H1 (cell line): ENCODE measurements at regions not wholly inside any gene's neighbourhood (a gene's known extent, or its start where the extent isn't known, plus 50 kb on each side); places are given as distances from the start of the nearest gene placed in this dataset.

Experiments used
- CTCF ChIA-PET: fragments of 300-600 bp; sonication (Branson Sonifier 250); formaldehyde crosslinking; loops from one replicate; lab custom pipeline; 2021; ENCODE audit not compliant: partially characterized antibody; lab: Charles Lee
- POLR2A ChIA-PET: fragments of 300-600 bp; sonication (Branson Sonifier 250); formaldehyde crosslinking; loops from one replicate; lab custom pipeline; 2021; ENCODE audit warnings: inconsistent platforms; ENCODE audit not compliant: partially characterized antibody; lab: Charles Lee
- DNase-seq, 2 experiments: peaks; one replicate each; pipeline versions ENCODE4 v3.0.0 to v3.0.0-alpha.2; 2010 to 2022; ENCODE audit warnings: low spot score in 2 of 2, low read depth in 1 of 2, mixed read lengths in 1 of 2
- FAIRE-seq: peaks from 2 replicates; lab custom pipeline; 2011; peaks lifted over from hg19 to GRCh38; lab: Jason Lieb, UNC
- H2AFZ ChIP-seq: 2 replicates; pipeline ENCODE4 v1.8.1; 2012; ENCODE audit warnings: low read length, inconsistent platforms
- H2AK5ac ChIP-seq: 2 replicates; pipeline ENCODE4 v1.6.1; 2013; ENCODE audit warnings: low read depth, low read length
- H2BK120ac ChIP-seq: replicated peaks from 2 replicates; pipeline ENCODE3; 2013; ENCODE audit warnings: low read depth, low read length, inconsistent platforms
- H2BK12ac ChIP-seq: 2 replicates; pipeline ENCODE4 v1.6.1; 2013; ENCODE audit warnings: low read depth, low read length
- H2BK15ac ChIP-seq: 2 replicates; pipeline ENCODE4 v1.6.1; 2013; ENCODE audit warnings: low read length
- H2BK20ac ChIP-seq: 2 replicates; pipeline ENCODE4 v1.6.1; 2013; ENCODE audit warnings: low read length
- H2BK5ac ChIP-seq: 2 replicates; pipeline ENCODE4 v1.6.1; 2013; ENCODE audit warnings: low read depth, low read length
- H3K14ac ChIP-seq: 2 replicates; pipeline ENCODE4 v1.6.1; 2013; ENCODE audit warnings: inconsistent platforms; ENCODE audit not compliant: insufficient read length
- H3K18ac ChIP-seq: 2 replicates; pipeline ENCODE4 v1.6.1; 2013; ENCODE audit warnings: low read length; ENCODE audit errors: extremely low read depth
- H3K23ac ChIP-seq: 2 replicates; pipeline ENCODE4 v1.6.1; 2013; ENCODE audit warnings: inconsistent platforms; ENCODE audit not compliant: insufficient read length
- H3K23me2 ChIP-seq: 2 replicates; pipeline ENCODE4 v1.6.1; 2013; ENCODE audit warnings: low read depth, low read length
- H3K27ac ChIP-seq: 2 replicates; pipeline ENCODE4 v1.6.1; 2011; ENCODE audit warnings: low read depth, low read length, inconsistent platforms
- H3K27me3 ChIP-seq, 4 experiments: replicated peaks in 1 of 4; 1 replicate in 1 of 4; 2 replicates in 3 of 4; pipeline versions ENCODE4 v1.6.1 to v1.8.1; 2011 to 2013; ENCODE audit warnings: low read length in 3 of 4, mild to moderate bottlenecking in 3 of 4, inconsistent platforms in 2 of 4, mixed read lengths in 2 of 4, moderate library complexity in 1 of 4; ENCODE audit not compliant: control insufficient read depth in 3 of 4, insufficient read depth in 3 of 4; ENCODE audit errors: extremely low read depth in 1 of 4
- H3K36me3 ChIP-seq, 4 experiments: 2 replicates each; pipeline versions ENCODE4 v1.6.1 to v1.8.1; 2011 to 2013; ENCODE audit warnings: mild to moderate bottlenecking in 4 of 4, low read length in 3 of 4, moderate library complexity in 2 of 4, control low read depth in 1 of 4, inconsistent platforms in 1 of 4; ENCODE audit not compliant: insufficient read depth in 4 of 4, control insufficient read depth in 2 of 4
- H3K4ac ChIP-seq: replicated peaks from 2 replicates; pipeline ENCODE3; 2013; ENCODE audit warnings: low read length, low read depth, mixed read lengths, inconsistent platforms; ENCODE audit not compliant: insufficient read length
- H3K4me1 ChIP-seq, 4 experiments: replicated peaks in 1 of 4; 1 replicate in 1 of 4; 2 replicates in 3 of 4; pipeline versions ENCODE4 v1.6.1 to v1.8.1; 2011 to 2013; ENCODE audit warnings: low read length in 3 of 4, inconsistent platforms in 2 of 4, mixed read lengths in 1 of 4; ENCODE audit not compliant: insufficient read depth in 4 of 4, control insufficient read depth in 3 of 4
- H3K4me2 ChIP-seq, 2 experiments: 2 replicates each; pipeline versions ENCODE4 v1.6.1 to v1.8.1; 2011 to 2013; ENCODE audit warnings: low read depth in 2 of 2, low read length in 2 of 2, control low read depth in 1 of 2, inconsistent platforms in 1 of 2, mild to moderate bottlenecking in 1 of 2; ENCODE audit not compliant: insufficient read depth in 1 of 2
- H3K4me3 ChIP-seq, 4 experiments: fragments of 200-600, 300-600 bp in 1 of 4; sonication (generic), shearing (Covaris generic), sonication (Bioruptor Twin) in 1 of 4; 2 replicates each; pipeline versions ENCODE4 v1.5.1 to v1.8.1; 2011 to 2016; ENCODE audit warnings: low read length in 4 of 4, low read depth in 3 of 4, control low read depth in 2 of 4, inconsistent platforms in 2 of 4, mild to moderate bottlenecking in 2 of 4, mixed read lengths in 1 of 4, moderate library complexity in 1 of 4; ENCODE audit not compliant: insufficient read depth in 2 of 4; ENCODE audit errors: extremely low read depth in 1 of 4
- H3K56ac ChIP-seq: replicated peaks from 2 replicates; pipeline ENCODE3; 2013; ENCODE audit warnings: low read depth, mild to moderate bottlenecking, mixed read lengths, low read length, inconsistent platforms; ENCODE audit not compliant: insufficient read length
- H3K79me1 ChIP-seq: 2 replicates; pipeline ENCODE4 v1.6.1; 2013; ENCODE audit warnings: low read depth, low read length, control low read depth
- H3K79me2 ChIP-seq, 2 experiments: 2 replicates each; pipeline versions ENCODE4 v1.6.1 to v1.8.1; 2012 to 2013; ENCODE audit warnings: low read length in 2 of 2, mild to moderate bottlenecking in 2 of 2, inconsistent platforms in 1 of 2; ENCODE audit not compliant: insufficient read depth in 2 of 2, control insufficient read depth in 1 of 2
- H3K9ac ChIP-seq, 4 experiments: replicated peaks in 1 of 4; 1 replicate in 1 of 4; 2 replicates in 3 of 4; pipeline versions ENCODE4 v1.6.1 to v1.8.1; 2011 to 2013; ENCODE audit warnings: low read depth in 3 of 4, low read length in 3 of 4, control low read depth in 2 of 4, mild to moderate bottlenecking in 2 of 4, moderate library complexity in 2 of 4, inconsistent platforms in 1 of 4; ENCODE audit errors: extremely low read depth in 1 of 4
- H3K9me3 ChIP-seq, 2 experiments: 2 replicates each; pipeline versions ENCODE4 v1.6.1 to v1.8.1; 2012 to 2013; ENCODE audit warnings: mild to moderate bottlenecking in 2 of 2, moderate library complexity in 2 of 2, control low read depth in 1 of 2, inconsistent platforms in 1 of 2, low read depth in 1 of 2, low read length in 1 of 2, mixed read lengths in 1 of 2; ENCODE audit not compliant: insufficient read depth in 2 of 2
- H4K20me1 ChIP-seq, 2 experiments: replicated peaks in 1 of 2; 2 replicates each; pipeline versions ENCODE3 to v1.8.1; 2011 to 2013; ENCODE audit warnings: inconsistent platforms in 2 of 2, low read length in 2 of 2, mild to moderate bottlenecking in 1 of 2; ENCODE audit not compliant: insufficient read depth in 2 of 2, control insufficient read depth in 1 of 2
- H4K5ac ChIP-seq: 2 replicates; pipeline ENCODE4 v1.6.1; 2013; ENCODE audit warnings: low read length, low read depth, mixed read lengths, inconsistent platforms; ENCODE audit not compliant: insufficient read length
- H4K8ac ChIP-seq: 2 replicates; pipeline ENCODE4 v1.8.0; 2013; ENCODE audit warnings: mild to moderate bottlenecking, moderate library complexity, low read length, inconsistent platforms; ENCODE audit not compliant: insufficient read depth; ENCODE audit errors: extremely low read depth
- H4K91ac ChIP-seq: replicated peaks from 2 replicates; pipeline ENCODE3; 2013; ENCODE audit warnings: low read length, mixed read lengths, inconsistent platforms; ENCODE audit not compliant: insufficient read length
- CHD1 ChIP-seq: IDR thresholded peaks from 2 replicates; pipeline ENCODE4 v1.6.1; 2012; ENCODE audit warnings: low read depth, low read length, improper control_type of control experiment
- E2F6 ChIP-seq: IDR thresholded peaks from 2 replicates; pipeline ENCODE4 v1.6.1; 2012; ENCODE audit warnings: inconsistent platforms
- EZH2 ChIP-seq: fragments of 200-600 bp; sonication (generic); IDR thresholded peaks from 2 replicates; pipeline ENCODE4 v1.7.1; 2012; ENCODE audit warnings: low read depth, mild to moderate bottlenecking, moderate library complexity, low read length, inconsistent platforms; ENCODE audit not compliant: severe bottlenecking
- GABPA ChIP-seq: IDR thresholded peaks from 2 replicates; pipeline ENCODE4 v1.6.1; 2011; ENCODE audit warnings: mild to moderate bottlenecking, low read length, moderate library complexity, borderline replicate concordance; ENCODE audit not compliant: insufficient read depth
- GTF2F1 ChIP-seq: IDR thresholded peaks from 2 replicates; pipeline ENCODE4 v1.6.1; 2012; ENCODE audit warnings: low read depth, low read length, improper control_type of control experiment, borderline replicate concordance
- JUN ChIP-seq: IDR thresholded peaks from 2 replicates; pipeline ENCODE4 v1.6.1; 2011; ENCODE audit warnings: low read depth, mild to moderate bottlenecking, improper control_type of control experiment, low read length
- KDM1A ChIP-seq: fragments of 200-600, 300-600 bp; sonication (generic); IDR thresholded peaks from 2 replicates; pipeline ENCODE4 v1.7.1; 2016; ENCODE audit warnings: mild to moderate bottlenecking, low read length, borderline replicate concordance
- NANOG ChIP-seq: IDR thresholded peaks from 2 replicates; pipeline ENCODE4 v1.6.1; 2011; ENCODE audit warnings: low read length, low read depth, mild to moderate bottlenecking, inconsistent platforms; ENCODE audit not compliant: insufficient read depth, poor library complexity, severe bottlenecking
- SP4 ChIP-seq: IDR thresholded peaks from 2 replicates; pipeline ENCODE4 v1.6.1; 2012; ENCODE audit warnings: low read length, inconsistent platforms
- SUZ12 ChIP-seq: fragments of 200-600 bp; sonication (generic); IDR thresholded peaks from 2 replicates; pipeline ENCODE4 v1.6.1; 2012; ENCODE audit warnings: mild to moderate bottlenecking, inconsistent platforms, low read length, moderate library complexity, mixed read lengths
- ZNF274 ChIP-seq: IDR thresholded peaks from 2 replicates; pipeline ENCODE4 v1.7.0; 2012; ENCODE audit warnings: low read length, borderline replicate concordance; ENCODE audit errors: extremely low read depth
- TF ChIP-seq, protein P1 (sequence below), 3 experiments: IDR thresholded peaks; 1 replicate in 2 of 3; 2 replicates in 1 of 3; pipeline versions ENCODE4 v1.5.1 to v1.6.1; 2011; ENCODE audit warnings: low read length in 3 of 3, mild to moderate bottlenecking in 3 of 3, inconsistent platforms in 2 of 3, low read depth in 1 of 3, moderate library complexity in 1 of 3; ENCODE audit not compliant: insufficient read depth in 1 of 3; ENCODE audit errors: control extremely low read depth in 1 of 3

DNA sequence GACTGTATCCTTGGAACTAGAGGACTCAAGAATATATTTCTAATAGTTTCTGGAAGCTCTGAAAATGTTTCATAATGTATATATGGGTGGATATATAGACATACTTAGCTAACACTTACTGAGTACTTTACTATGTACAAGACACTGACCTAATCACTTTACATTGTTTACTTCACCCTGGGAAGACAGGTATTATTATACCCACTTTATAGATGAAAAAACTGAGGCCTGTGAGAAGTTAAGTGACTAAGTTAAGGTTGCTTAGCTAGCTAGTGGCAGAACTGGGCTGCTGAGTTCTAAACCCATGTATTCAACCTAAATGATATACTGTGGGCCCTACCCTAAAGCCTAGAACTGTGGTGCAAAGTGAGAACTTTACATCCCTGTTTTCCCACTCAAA, 79.1 kb upstream of the SSTR1 start:
- POLR2A ChIA-PET, result interaction anchor here (1.7 kb wide), 1 partner anchor 69 kb away, joined by 7 read pairs; no protein-coding TSS in a partner anchor
- H4K5ac ChIP-seq, result no peak overlapping the region
- no peak overlapping the region; the same call in 1 of the 2 replicates for H2BK20ac ChIP-seq
- no peaks in the 10 kb centered on the region for H3K79me2 ChIP-seq
- no peaks in the 10 kb centered on the region for H4K20me1 ChIP-seq
- H3K36me3 ChIP-seq, result no peaks in the 10 kb centered on the region; a peak in 1 of 8 replicates
- H3K4me1 ChIP-seq, result peaks cover 0 to 7% (median 4%) of the 10 kb centered on the region in 4 experiments; a peak in 5 of 7 replicates
- H2AFZ ChIP-seq, result no peak overlapping the region
- no peak overlapping the region for H2BK5ac ChIP-seq
- H2BK15ac ChIP-seq, result no peak overlapping the region
- no peak overlapping the region for H3K18ac ChIP-seq
- H3K56ac ChIP-seq, result no peak overlapping the region
- no peak for DNase-seq
- no peak overlapping the region for H3K27ac ChIP-seq
- no peak overlapping the region for H4K8ac ChIP-seq
- no peak overlapping the region for H3K4me2 ChIP-seq
- no peak overlapping the region for H3K4me3 ChIP-seq
- no peaks in the 10 kb centered on the region for H3K23me2 ChIP-seq
- H3K14ac ChIP-seq, result no peak overlapping the region
- H3K9me3 ChIP-seq, result no peaks in the 10 kb centered on the region; a peak in 1 of 4 replicates
- H2AK5ac ChIP-seq, result no peak overlapping the region
- no peak for FAIRE-seq
- no peak overlapping the region for H2BK120ac ChIP-seq
- no peaks in the 10 kb centered on the region for H3K79me1 ChIP-seq
- H3K9ac ChIP-seq, result no peak overlapping the region
- CTCF ChIA-PET, result interaction anchor here (0.6 to 1.5 kb wide), 2 partner anchors 47 to 416 kb away, joined by 3 to 4 read pairs; no protein-coding TSS in a partner anchor
- no peak overlapping the region for H3K4ac ChIP-seq
- H3K23ac ChIP-seq, result no peak overlapping the region
- H2BK12ac ChIP-seq, result no peak overlapping the region
- no peak overlapping the region for H4K91ac ChIP-seq
- no peaks in the 10 kb centered on the region for H3K27me3 ChIP-seq
- TF ChIP-seq CHD1 (no peak), KDM1A (peak; percentile 63; the same call in 1 of the 2 replicates), JUN (no peak), E2F6 (no peak), SP4 (no peak), GABPA (no peak), EZH2 (no peak), NANOG (no peak), GTF2F1 (no peak), ZNF274 (no peak), SUZ12 (no peak)
- TF ChIP-seq, protein P1, sequence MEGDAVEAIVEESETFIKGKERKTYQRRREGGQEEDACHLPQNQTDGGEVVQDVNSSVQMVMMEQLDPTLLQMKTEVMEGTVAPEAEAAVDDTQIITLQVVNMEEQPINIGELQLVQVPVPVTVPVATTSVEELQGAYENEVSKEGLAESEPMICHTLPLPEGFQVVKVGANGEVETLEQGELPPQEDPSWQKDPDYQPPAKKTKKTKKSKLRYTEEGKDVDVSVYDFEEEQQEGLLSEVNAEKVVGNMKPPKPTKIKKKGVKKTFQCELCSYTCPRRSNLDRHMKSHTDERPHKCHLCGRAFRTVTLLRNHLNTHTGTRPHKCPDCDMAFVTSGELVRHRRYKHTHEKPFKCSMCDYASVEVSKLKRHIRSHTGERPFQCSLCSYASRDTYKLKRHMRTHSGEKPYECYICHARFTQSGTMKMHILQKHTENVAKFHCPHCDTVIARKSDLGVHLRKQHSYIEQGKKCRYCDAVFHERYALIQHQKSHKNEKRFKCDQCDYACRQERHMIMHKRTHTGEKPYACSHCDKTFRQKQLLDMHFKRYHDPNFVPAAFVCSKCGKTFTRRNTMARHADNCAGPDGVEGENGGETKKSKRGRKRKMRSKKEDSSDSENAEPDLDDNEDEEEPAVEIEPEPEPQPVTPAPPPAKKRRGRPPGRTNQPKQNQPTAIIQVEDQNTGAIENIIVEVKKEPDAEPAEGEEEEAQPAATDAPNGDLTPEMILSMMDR (IDR thresholded peaks at IDR 0.05; ENCODE audit: control extremely low read depth in 1 of 3, insufficient read depth in 1 of 3, low read depth in 1 of 3, low read length in 3 of 3), result no peak
